GM18909 (cell line): ENCODE measurements at regions not wholly inside any gene's neighbourhood (a gene's known extent, or its start where the extent isn't known, plus 50 kb on each side); places are given as distances from the start of the nearest gene placed in this dataset.

Experiments
- ATAC-seq: cut with Tn5 transposase; IDR thresholded peaks from one replicate; pipeline ENCODE4 v1.9.1; 2021; ENCODE audit warnings: mild to moderate bottlenecking; ENCODE audit not compliant: unreplicated experiment, poor library complexity

- ATAC-seq = no peak
Measured at GRCh38 chr17:70886648-70887047, 717.3 kb downstream of the KCNJ2 start.

GRCh38 chr17:70888324-70888723, 719.0 kb downstream of the KCNJ2 start:
- ATAC-seq = no peak

- ATAC-seq = no peak
Measured at GRCh38 chr17:70891306-70891705, 722.0 kb downstream of the KCNJ2 start.

- ATAC-seq = no peak
Measured at GRCh38 chr17:70892527-70892926, 723.2 kb downstream of the KCNJ2 start.

GRCh38 chr17:70896843-70897242, 727.5 kb downstream of the KCNJ2 start:
- ATAC-seq = no peak

GRCh38 chr17:70897446-70897845, 728.1 kb downstream of the KCNJ2 start:
- no peak for ATAC-seq

- ATAC-seq = no peak
Measured at GRCh38 chr17:70901870-70902269, 732.5 kb downstream of the KCNJ2 start.

GRCh38 chr17:70905796-70906195, 736.5 kb downstream of the KCNJ2 start:
- no peak for ATAC-seq

- no peak for ATAC-seq
Measured at GRCh38 chr17:70906808-70907207, 737.5 kb downstream of the KCNJ2 start.

GRCh38 chr17:70912716-70913485, 743.6 kb downstream of the KCNJ2 start:
- ATAC-seq = no peak

- ATAC-seq = no peak
Measured at GRCh38 chr17:70916469-70916868, 747.1 kb downstream of the KCNJ2 start.

- no peak for ATAC-seq
Measured at GRCh38 chr17:70919241-70919640, 749.9 kb downstream of the KCNJ2 start.

- no peak for ATAC-seq
Measured at GRCh38 chr17:70920416-70920815, 751.1 kb downstream of the KCNJ2 start.

- no peak for ATAC-seq
Measured at GRCh38 chr17:70922268-70922667, 752.9 kb downstream of the KCNJ2 start.

- ATAC-seq = no peak
Measured at GRCh38 chr17:70924776-70925175, 755.4 kb downstream of the KCNJ2 start.

- ATAC-seq = no peak
Measured at GRCh38 chr17:70929226-70929625, 759.9 kb downstream of the KCNJ2 start.

GRCh38 chr17:70934231-70934630, 764.9 kb downstream of the KCNJ2 start:
- no peak for ATAC-seq

- ATAC-seq = no peak
Measured at GRCh38 chr17:70934835-70935234, 765.5 kb downstream of the KCNJ2 start.

- no peak for ATAC-seq
Measured at GRCh38 chr17:70936724-70937123, 767.4 kb downstream of the KCNJ2 start.

GRCh38 chr17:70938336-70938735, 769.0 kb downstream of the KCNJ2 start:
- no peak for ATAC-seq

GRCh38 chr17:70945386-70945785, 776.1 kb downstream of the KCNJ2 start:
- ATAC-seq = no peak

GRCh38 chr17:70947215-70947614, 777.9 kb downstream of the KCNJ2 start:
- ATAC-seq = no peak
